IMR-90 (cell line): ENCODE measurements at regions not wholly inside any gene's neighbourhood (a gene's known extent, or its start where the extent isn't known, plus 50 kb on each side); places are given as distances from the start of the nearest gene placed in this dataset.

Experiments used
- ATAC-seq: fragments of 200-7000 bp; cut with Tn5 transposase; 2 replicates; pipeline ENCODE4 v1.9.1; 2020; ENCODE audit warnings: low read depth, mild to moderate bottlenecking, moderate library complexity
- BruUV-seq: library from RNA; stranded (reverse); fragments of 400-500 nt; replicated peaks from 2 replicates; lab custom pipeline; 2021; lab: Mats Ljungman, UMichigan
- CTCF ChIA-PET: fragments of 300-600 bp; formaldehyde crosslinking; extraction: SDS; loops from one replicate; lab custom pipeline; 2021; ENCODE audit warnings: antibody characterized with exemption; lab: Yijun Ruan, JAX
- POLR2A ChIA-PET: fragments of 300-600 bp; sonication (Branson Sonifier 250); formaldehyde crosslinking; loops from one replicate; lab custom pipeline; 2022; ENCODE audit warnings: antibody characterized with exemption; ENCODE audit not compliant: unreplicated experiment; lab: Charles Lee
- DNase-seq: peaks from one replicate; pipeline ENCODE4 v3.0.0; 2013
- H2AFZ ChIP-seq: replicated peaks from 2 replicates; pipeline ENCODE3; 2013; ENCODE audit warnings: low read length, mild to moderate bottlenecking; ENCODE audit not compliant: poor library complexity
- H2AK5ac ChIP-seq: 2 replicates; pipeline ENCODE4 v1.6.1; 2013; ENCODE audit warnings: low read depth, low read length, inconsistent platforms
- H2AK9ac ChIP-seq: replicated peaks from 2 replicates; pipeline ENCODE3; 2013; ENCODE audit warnings: mild to moderate bottlenecking, low read depth, low read length, moderate library complexity; ENCODE audit not compliant: poor library complexity
- H2BK120ac ChIP-seq: 2 replicates; pipeline ENCODE4 v1.6.1; 2013; ENCODE audit warnings: low read depth, low read length, inconsistent platforms
- H2BK15ac ChIP-seq: 3 replicates; pipeline ENCODE4 v1.6.1; 2013; ENCODE audit warnings: low read depth, low read length, inconsistent platforms
- H2BK20ac ChIP-seq: 2 replicates; pipeline ENCODE4 v1.6.1; 2013; ENCODE audit warnings: low read depth, mild to moderate bottlenecking, inconsistent platforms, low read length, moderate library complexity
- H2BK5ac ChIP-seq: 2 replicates; pipeline ENCODE4 v1.6.1; 2013; ENCODE audit warnings: mild to moderate bottlenecking, low read depth, low read length, inconsistent platforms; ENCODE audit not compliant: poor library complexity, severe bottlenecking
- H3K14ac ChIP-seq: replicated peaks from 2 replicates; pipeline ENCODE4 v1.6.1; 2013; ENCODE audit warnings: low read depth, low read length, inconsistent platforms
- H3K18ac ChIP-seq: 2 replicates; pipeline ENCODE4 v1.6.1; 2013; ENCODE audit warnings: low read depth, low read length, control low read depth
- H3K23ac ChIP-seq: 2 replicates; pipeline ENCODE4 v1.6.1; 2013; ENCODE audit warnings: low read depth, low read length, inconsistent platforms
- H3K27ac ChIP-seq: 2 replicates; pipeline ENCODE4 v1.5.1; 2013; ENCODE audit warnings: mild to moderate bottlenecking, control low read depth, low read length; ENCODE audit not compliant: insufficient read depth
- H3K27me3 ChIP-seq: 2 replicates; pipeline ENCODE4 v1.6.1; 2013; ENCODE audit warnings: low read length; ENCODE audit not compliant: control insufficient read depth, insufficient read depth
- H3K36me3 ChIP-seq: 2 replicates; pipeline ENCODE4 v1.6.1; 2013; ENCODE audit warnings: low read length, mixed read lengths; ENCODE audit not compliant: control insufficient read depth, insufficient read depth
- H3K4ac ChIP-seq: 2 replicates; pipeline ENCODE4 v1.6.1; 2013; ENCODE audit warnings: low read depth, low read length, inconsistent platforms
- H3K4me1 ChIP-seq: 2 replicates; pipeline ENCODE4 v1.6.1; 2013; ENCODE audit warnings: low read length, mixed read lengths; ENCODE audit not compliant: control insufficient read depth, insufficient read depth
- H3K4me2 ChIP-seq: 2 replicates; pipeline ENCODE4 v1.6.1; 2013; ENCODE audit warnings: low read depth, mild to moderate bottlenecking, control low read depth, low read length, moderate library complexity
- H3K4me3 ChIP-seq: 2 replicates; pipeline ENCODE4 v1.5.1; 2013; ENCODE audit warnings: low read depth, mild to moderate bottlenecking, control low read depth, low read length, moderate library complexity; ENCODE audit not compliant: insufficient read depth
- H3K56ac ChIP-seq: 2 replicates; pipeline ENCODE4 v1.6.1; 2013; ENCODE audit warnings: low read length, inconsistent platforms; ENCODE audit not compliant: insufficient read depth; ENCODE audit errors: extremely low read depth
- H3K79me1 ChIP-seq, 2 experiments: 2 replicates each; pipeline ENCODE4 v1.6.1; 2013; ENCODE audit warnings: low read length in 2 of 2, inconsistent platforms in 1 of 2, low read depth in 1 of 2
- H3K9ac ChIP-seq: 2 replicates; pipeline ENCODE4 v1.6.1; 2013; ENCODE audit warnings: low read depth, low read length, control low read depth
- H3K9me1 ChIP-seq: 2 replicates; pipeline ENCODE4 v1.6.1; 2013; ENCODE audit warnings: low read length, inconsistent platforms; ENCODE audit not compliant: insufficient read depth
- H3K9me3 ChIP-seq: 2 replicates; pipeline ENCODE4 v1.6.1; 2013; ENCODE audit warnings: low read length; ENCODE audit not compliant: control insufficient read depth, insufficient read depth
- H4K20me1 ChIP-seq: 2 replicates; pipeline ENCODE4 v1.6.1; 2013; ENCODE audit warnings: low read length, inconsistent platforms; ENCODE audit not compliant: insufficient read depth
- H4K5ac ChIP-seq: 2 replicates; pipeline ENCODE4 v1.6.1; 2013; ENCODE audit warnings: mild to moderate bottlenecking, low read depth, low read length, control low read depth
- H4K8ac ChIP-seq, 2 experiments: 2 replicates each; pipeline ENCODE4 v1.6.1; 2013; ENCODE audit warnings: low read depth in 2 of 2, low read length in 2 of 2, control low read depth in 1 of 2, inconsistent platforms in 1 of 2
- H4K91ac ChIP-seq: 2 replicates; pipeline ENCODE4 v1.6.1; 2013; ENCODE audit warnings: low read depth, low read length, inconsistent platforms; ENCODE audit not compliant: insufficient read depth
- BHLHE40 ChIP-seq: fragments of 150-350 bp; IDR thresholded peaks from 2 replicates; pipeline ENCODE4 v1.6.1; 2016; ENCODE audit warnings: mild to moderate bottlenecking, low read depth, low read length
- CEBPB ChIP-seq: IDR thresholded peaks from 2 replicates; pipeline ENCODE4 v1.6.1; 2012; ENCODE audit warnings: low read depth, low read length, improper control_type of control experiment
- CHD1 ChIP-seq: IDR thresholded peaks from 2 replicates; pipeline ENCODE4 v1.6.1; 2012; ENCODE audit warnings: low read depth, low read length, improper control_type of control experiment
- FOS ChIP-seq: fragments of 150-350 bp; IDR thresholded peaks from 2 replicates; pipeline ENCODE4 v1.6.1; 2016; ENCODE audit warnings: low read depth, low read length
- MAFK ChIP-seq: IDR thresholded peaks from 2 replicates; pipeline ENCODE4 v1.6.1; 2012; ENCODE audit warnings: low read depth, low read length, improper control_type of control experiment
- MAZ ChIP-seq: IDR thresholded peaks from 2 replicates; pipeline ENCODE4 v1.6.1; 2012; ENCODE audit warnings: low read depth, mild to moderate bottlenecking, low read length, improper control_type of control experiment, moderate library complexity, borderline replicate concordance
- MXI1 ChIP-seq: IDR thresholded peaks from 2 replicates; pipeline ENCODE4 v1.6.1; 2012; ENCODE audit warnings: low read depth, mild to moderate bottlenecking, low read length, moderate library complexity, borderline replicate concordance
- NFE2L2 ChIP-seq: fragments of 150-350 bp; IDR thresholded peaks from 2 replicates; pipeline ENCODE4 v1.6.1; 2016; ENCODE audit warnings: low read depth, mild to moderate bottlenecking, low read length
- POLR2A ChIP-seq: IDR thresholded peaks from 2 replicates; pipeline ENCODE4 v1.6.1; 2012; ENCODE audit warnings: mild to moderate bottlenecking, low read depth, low read length
- RAD21 ChIP-seq: IDR thresholded peaks from 2 replicates; pipeline ENCODE4 v1.6.1; 2012; ENCODE audit warnings: low read length, improper control_type of control experiment
- RCOR1 ChIP-seq: IDR thresholded peaks from 2 replicates; pipeline ENCODE4 v1.6.1; 2012; ENCODE audit warnings: mild to moderate bottlenecking, low read length, improper control_type of control experiment; ENCODE audit not compliant: insufficient replicate concordance
- RFX5 ChIP-seq: IDR thresholded peaks from 2 replicates; pipeline ENCODE4 v1.8.0; 2012; ENCODE audit warnings: low read depth, mild to moderate bottlenecking, low read length, moderate library complexity
- SMC3 ChIP-seq: fragments of 150-350 bp; IDR thresholded peaks from 2 replicates; pipeline ENCODE4 v1.6.1; 2016; ENCODE audit warnings: low read depth, mild to moderate bottlenecking, antibody characterized with exemption, low read length, moderate library complexity
- WGBS, 2 experiments: methylation state at CpG; one replicate each; pipeline versions ENCODE4 v1.1.5 to v1.1.7; 2013; ENCODE audit warnings: missing lambda C conversion rate in 2 of 2; ENCODE audit not compliant: insufficient read length in 1 of 2; ENCODE audit errors: extremely low coverage in 2 of 2; 5-methylcytosine and 5-hydroxymethylcytosine counted together
- dilution Hi-C: fragments of 300-500 bp; cut with HindIII; formaldehyde crosslinking; loops from one replicate; pipeline ENCODE4 v1.14.3; 2018; ENCODE audit warnings: low sequenced_read_pairs; ENCODE audit not compliant: unreplicated experiment
- in situ Hi-C: fragments of 300-500 bp; cut with MboI; formaldehyde crosslinking; loops from 3 replicates; pipeline ENCODE4 v1.14.3; 2019; ENCODE audit warnings: low sequenced_read_pairs, inconsistent platforms, mixed read lengths
- intact Hi-C: fragments of 100-400 bp; cut with micrococcal nuclease; formaldehyde crosslinking; loops from 2 replicates; pipeline ENCODE4 v1.10.0; 2022
- TF ChIP-seq, protein P1 (sequence below): conservative IDR thresholded peaks from 2 replicates; pipeline ENCODE4 v1.5.1; 2012; ENCODE audit warnings: mild to moderate bottlenecking, low read depth, low read length, improper control_type of control experiment
- TF ChIP-seq, protein P2 (sequence below): fragments of 150-350 bp; IDR thresholded peaks from 2 replicates; pipeline ENCODE4 v1.6.1; 2016; ENCODE audit warnings: low read depth, mild to moderate bottlenecking, low read length, moderate library complexity, borderline replicate concordance
- TF ChIP-seq, protein P3 (sequence below): fragments of 150-350 bp; IDR thresholded peaks from 2 replicates; pipeline ENCODE4 v1.6.1; 2017; ENCODE audit warnings: mild to moderate bottlenecking, antibody characterized with exemption, low read length, low read depth

DNA sequence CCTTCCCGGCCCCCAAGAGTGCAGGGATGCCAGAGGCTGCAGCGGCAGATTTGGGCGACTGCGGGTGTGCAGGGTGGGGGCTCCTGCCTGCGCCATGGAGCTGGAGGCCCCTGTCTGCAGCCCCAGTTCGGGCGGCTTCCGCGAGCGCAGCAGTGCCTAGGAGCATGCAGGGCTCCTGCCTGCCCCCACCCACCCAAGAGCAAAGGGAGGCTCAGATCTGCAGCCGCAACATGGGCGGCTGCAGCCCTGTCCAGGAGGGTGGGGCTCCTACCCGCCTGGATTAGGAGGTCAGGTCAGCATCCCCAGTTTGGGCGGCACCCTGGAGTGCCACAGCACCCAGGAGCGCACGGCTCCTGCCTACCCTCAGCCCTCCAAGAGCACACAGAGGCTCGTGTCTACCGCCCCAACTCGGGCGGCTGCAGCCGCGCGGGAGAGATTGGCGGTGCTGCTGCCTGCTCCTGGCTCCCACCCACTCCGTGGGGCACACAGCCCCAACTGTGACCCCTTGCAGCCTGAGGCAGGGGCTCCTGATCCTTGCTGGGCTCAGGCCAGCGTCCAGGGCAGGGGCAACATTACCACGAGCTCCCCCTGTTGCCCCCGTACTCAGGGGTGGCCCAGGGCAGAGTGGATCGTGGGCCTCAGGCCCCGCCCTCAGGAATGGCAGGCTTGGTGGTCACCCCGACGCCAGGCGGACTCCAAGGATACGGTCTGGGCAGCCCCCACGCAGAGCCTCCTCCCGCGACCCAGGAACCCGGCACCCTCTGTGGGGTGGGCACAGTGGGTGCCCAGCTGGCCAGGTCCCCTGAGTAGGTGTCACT is 55.5 kb upstream of the UNC93A start:
- H3K9me3 ChIP-seq, result peaks cover 29% of the 10 kb centered on the region
- no peak overlapping the region for H3K18ac ChIP-seq
- H3K9me1 ChIP-seq, result no peaks in the 10 kb centered on the region
- no peak overlapping the region for H2AK5ac ChIP-seq
- H3K36me3 ChIP-seq, result no peaks in the 10 kb centered on the region
- H2BK20ac ChIP-seq, result no peak overlapping the region
- no peak overlapping the region for H3K4me3 ChIP-seq
- no peak overlapping the region for H2BK5ac ChIP-seq
- POLR2A ChIA-PET, result no interaction called here
- ATAC-seq, result no peak
- no peak overlapping the region for H3K14ac ChIP-seq
- no peak overlapping the region for H3K9ac ChIP-seq
- no peak overlapping the region for H2BK120ac ChIP-seq
- no peak overlapping the region for H2AK9ac ChIP-seq
- CTCF ChIA-PET, result no interaction called here
- no peak for DNase-seq
- no peaks in the 10 kb centered on the region for H4K20me1 ChIP-seq
- no peaks in the 10 kb centered on the region for H3K27me3 ChIP-seq
- H3K4ac ChIP-seq, result no peak overlapping the region
- TF ChIP-seq, protein P1, sequence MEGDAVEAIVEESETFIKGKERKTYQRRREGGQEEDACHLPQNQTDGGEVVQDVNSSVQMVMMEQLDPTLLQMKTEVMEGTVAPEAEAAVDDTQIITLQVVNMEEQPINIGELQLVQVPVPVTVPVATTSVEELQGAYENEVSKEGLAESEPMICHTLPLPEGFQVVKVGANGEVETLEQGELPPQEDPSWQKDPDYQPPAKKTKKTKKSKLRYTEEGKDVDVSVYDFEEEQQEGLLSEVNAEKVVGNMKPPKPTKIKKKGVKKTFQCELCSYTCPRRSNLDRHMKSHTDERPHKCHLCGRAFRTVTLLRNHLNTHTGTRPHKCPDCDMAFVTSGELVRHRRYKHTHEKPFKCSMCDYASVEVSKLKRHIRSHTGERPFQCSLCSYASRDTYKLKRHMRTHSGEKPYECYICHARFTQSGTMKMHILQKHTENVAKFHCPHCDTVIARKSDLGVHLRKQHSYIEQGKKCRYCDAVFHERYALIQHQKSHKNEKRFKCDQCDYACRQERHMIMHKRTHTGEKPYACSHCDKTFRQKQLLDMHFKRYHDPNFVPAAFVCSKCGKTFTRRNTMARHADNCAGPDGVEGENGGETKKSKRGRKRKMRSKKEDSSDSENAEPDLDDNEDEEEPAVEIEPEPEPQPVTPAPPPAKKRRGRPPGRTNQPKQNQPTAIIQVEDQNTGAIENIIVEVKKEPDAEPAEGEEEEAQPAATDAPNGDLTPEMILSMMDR, result no peak
- TF ChIP-seq POLR2A (no peak), MAFK (no peak), RCOR1 (no peak), BHLHE40 (no peak), RFX5 (no peak), CHD1 (no peak), MXI1 (no peak), RAD21 (no peak), NFE2L2 (no peak), MAZ (no peak), FOS (no peak), SMC3 (no peak), CEBPB (no peak)
- TF ChIP-seq, protein P2, sequence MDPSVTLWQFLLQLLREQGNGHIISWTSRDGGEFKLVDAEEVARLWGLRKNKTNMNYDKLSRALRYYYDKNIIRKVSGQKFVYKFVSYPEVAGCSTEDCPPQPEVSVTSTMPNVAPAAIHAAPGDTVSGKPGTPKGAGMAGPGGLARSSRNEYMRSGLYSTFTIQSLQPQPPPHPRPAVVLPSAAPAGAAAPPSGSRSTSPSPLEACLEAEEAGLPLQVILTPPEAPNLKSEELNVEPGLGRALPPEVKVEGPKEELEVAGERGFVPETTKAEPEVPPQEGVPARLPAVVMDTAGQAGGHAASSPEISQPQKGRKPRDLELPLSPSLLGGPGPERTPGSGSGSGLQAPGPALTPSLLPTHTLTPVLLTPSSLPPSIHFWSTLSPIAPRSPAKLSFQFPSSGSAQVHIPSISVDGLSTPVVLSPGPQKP, result no peak
- TF ChIP-seq, protein P3, sequence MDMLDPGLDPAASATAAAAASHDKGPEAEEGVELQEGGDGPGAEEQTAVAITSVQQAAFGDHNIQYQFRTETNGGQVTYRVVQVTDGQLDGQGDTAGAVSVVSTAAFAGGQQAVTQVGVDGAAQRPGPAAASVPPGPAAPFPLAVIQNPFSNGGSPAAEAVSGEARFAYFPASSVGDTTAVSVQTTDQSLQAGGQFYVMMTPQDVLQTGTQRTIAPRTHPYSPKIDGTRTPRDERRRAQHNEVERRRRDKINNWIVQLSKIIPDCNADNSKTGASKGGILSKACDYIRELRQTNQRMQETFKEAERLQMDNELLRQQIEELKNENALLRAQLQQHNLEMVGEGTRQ, result no peak
- no peak overlapping the region for H4K91ac ChIP-seq
- H2AFZ ChIP-seq, result no peak overlapping the region
- H3K56ac ChIP-seq, result no peak overlapping the region
- H3K4me1 ChIP-seq, result no peaks in the 10 kb centered on the region
- no TSS peak for BruUV-seq
- intact Hi-C loops (no loop called here), in situ Hi-C loops (no loop called here), dilution Hi-C loops (no loop called here)
- no peaks in the 10 kb centered on the region for H3K79me1 ChIP-seq
- no peak overlapping the region for H4K8ac ChIP-seq
- WGBS, 2 experiments, result 75% methylated on average over 23 of the region's 38 CpGs; no CpG with 5 or more reads in 1 of the 2 experiments
- no peak overlapping the region for H3K4me2 ChIP-seq
- no peak overlapping the region for H3K23ac ChIP-seq
- no peak overlapping the region for H2BK15ac ChIP-seq
- no peak overlapping the region for H4K5ac ChIP-seq
- no peak overlapping the region for H3K27ac ChIP-seq
